HG03521 (cell line): ENCODE measurements at regions not wholly inside any gene's neighbourhood (a gene's known extent, or its start where the extent isn't known, plus 50 kb on each side); places are given as distances from the start of the nearest gene placed in this dataset.
"Not testable (repeated sequence)": the region's sequence is repeated elsewhere in the genome, so short reads cannot be mapped to it uniquely, and the experiment has no call there.

Experiments
- ATAC-seq: cut with Tn5 transposase; IDR thresholded peaks from one replicate; pipeline ENCODE4 v1.9.1; 2021; ENCODE audit warnings: mild to moderate bottlenecking, moderate library complexity; ENCODE audit not compliant: unreplicated experiment

DNA sequence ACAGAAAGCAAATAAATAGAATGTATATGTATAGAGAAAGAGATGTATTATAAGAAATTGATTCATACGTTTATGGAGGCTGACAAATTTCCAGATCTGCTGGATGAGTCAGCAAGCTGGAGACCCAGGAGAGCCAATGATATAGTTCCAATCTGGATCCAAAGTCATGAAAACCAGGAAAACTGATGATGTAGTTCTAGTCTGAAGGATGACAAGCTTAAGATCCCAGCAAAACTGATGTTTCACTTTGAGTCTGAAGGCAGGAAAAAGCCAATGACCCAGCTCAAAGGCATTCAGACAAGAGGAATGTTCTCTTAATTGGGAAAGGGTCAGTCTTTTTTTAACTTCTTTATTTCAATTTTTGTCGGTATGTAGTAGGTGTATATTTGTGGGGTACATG lies 102.6 kb downstream of the LHFPL1 start:
- no peak for ATAC-seq

DNA sequence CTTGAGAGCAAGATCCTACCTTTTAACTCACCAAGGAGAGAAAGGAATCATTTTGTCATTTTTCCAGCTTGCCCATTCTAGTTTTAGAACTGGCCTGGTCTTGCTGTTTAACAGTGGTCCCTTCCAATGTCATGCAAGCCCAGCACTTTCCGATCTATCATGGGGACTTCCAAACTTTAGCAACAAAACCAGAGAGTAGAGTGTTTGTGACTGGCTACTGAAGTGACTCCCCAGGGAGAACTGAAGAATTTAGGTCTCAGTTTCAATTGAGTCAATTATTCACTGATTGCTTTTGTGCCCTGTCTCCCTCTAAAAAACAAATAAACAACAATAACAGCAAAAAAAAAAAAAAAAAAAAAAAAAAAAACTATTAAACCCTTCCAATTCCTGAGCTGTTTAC lies 108.3 kb downstream of the LHFPL1 start:
- ATAC-seq = no peak

DNA sequence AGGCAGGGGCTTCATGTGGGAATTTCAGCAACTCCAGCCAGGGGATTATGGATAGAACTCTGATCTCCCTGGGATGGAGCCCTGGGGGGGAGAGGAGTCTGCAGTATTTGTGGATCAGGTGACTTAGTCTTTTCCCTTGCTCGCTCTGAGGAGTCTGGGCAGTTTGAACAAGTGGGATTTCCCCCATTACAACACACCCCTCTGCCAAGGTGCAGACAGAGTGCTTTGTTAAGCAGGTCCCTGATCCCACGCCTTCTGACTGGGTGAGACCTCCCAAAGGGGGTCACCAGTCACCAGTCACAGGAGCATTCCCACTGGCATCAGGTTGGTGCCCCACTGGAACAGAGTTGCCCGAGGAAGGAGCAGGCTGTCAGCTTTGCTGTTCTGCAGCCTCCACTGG lies 123.9 kb downstream of the LHFPL1 start:
- no peak for ATAC-seq

DNA sequence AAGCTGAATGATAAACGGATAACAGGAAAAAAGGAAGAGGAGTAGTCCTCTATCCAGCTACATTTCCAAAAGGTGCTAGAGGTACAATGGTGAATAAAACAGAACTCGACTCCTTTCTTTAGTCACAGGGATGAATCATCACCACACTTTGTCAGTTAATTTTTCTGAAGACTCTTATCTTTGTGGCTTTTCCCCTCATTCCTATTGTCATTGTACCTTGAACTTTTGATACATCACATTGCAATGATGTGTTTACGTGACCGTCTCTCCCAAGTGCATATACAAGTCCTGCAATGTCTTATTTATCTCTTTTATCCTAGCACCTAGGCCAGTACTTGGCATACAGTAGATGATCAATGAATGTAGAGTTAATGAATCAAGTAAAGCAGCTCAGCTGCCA lies 134.7 kb downstream of the LHFPL1 start:
- no peak for ATAC-seq

DNA sequence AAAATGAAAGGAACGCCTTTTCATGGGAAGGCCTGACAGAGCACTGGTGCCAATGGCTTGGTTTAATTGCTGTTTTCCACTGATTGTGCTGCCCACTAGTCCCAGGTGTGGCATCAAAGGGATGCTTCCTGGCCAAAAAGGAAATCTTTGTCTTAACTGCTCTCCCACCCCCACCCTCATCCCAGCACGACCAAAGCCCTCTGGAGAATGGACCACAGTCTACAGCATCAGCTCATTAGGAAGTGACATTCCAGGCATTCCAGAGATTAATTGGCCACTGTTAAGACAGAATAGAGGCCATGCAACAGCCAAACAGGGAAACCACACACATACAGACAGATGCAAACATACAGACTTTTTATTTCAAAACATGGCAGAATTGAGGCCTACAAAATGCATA lies 143.2 kb downstream of the LHFPL1 start:
- no peak for ATAC-seq

DNA sequence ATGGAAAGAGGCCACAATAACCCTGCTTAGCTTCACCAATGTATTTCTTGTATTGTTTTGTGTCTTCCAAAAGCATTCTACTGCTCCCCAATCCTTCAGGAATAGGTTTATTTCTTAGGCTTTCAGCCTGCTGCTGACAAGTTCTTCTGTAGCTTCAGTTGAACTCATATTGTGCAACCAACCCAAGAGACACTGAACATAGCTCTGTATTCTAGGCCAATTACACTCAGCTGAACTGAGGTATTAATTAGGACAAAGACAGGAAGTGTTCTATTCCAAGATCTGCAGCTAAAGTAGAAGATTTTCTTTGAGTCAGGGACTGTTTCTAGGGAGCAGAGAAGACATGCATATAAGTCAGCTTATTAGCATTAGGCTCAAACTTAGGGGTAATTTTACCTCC lies 151.8 kb downstream of the LHFPL1 start:
- ATAC-seq = no peak

DNA sequence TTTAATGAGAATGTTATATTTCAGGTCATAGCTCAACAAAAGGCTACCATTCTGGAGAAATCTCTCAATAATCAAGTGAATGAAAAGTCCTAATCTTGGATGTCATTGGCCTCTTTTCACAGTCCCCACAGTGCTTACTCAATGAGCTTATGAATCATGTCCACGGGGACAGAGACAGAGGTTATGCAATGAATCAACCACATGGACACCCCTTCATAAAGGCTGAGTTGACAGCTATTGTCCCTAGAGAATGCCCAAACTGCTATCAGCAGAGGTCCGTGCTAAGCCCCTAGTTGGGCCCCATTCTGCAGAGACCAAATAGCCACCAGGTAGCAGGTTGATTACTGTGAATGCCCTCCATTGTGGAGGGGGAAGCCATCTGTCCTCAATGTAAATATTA lies 158.1 kb downstream of the LHFPL1 start:
- ATAC-seq = no peak

DNA sequence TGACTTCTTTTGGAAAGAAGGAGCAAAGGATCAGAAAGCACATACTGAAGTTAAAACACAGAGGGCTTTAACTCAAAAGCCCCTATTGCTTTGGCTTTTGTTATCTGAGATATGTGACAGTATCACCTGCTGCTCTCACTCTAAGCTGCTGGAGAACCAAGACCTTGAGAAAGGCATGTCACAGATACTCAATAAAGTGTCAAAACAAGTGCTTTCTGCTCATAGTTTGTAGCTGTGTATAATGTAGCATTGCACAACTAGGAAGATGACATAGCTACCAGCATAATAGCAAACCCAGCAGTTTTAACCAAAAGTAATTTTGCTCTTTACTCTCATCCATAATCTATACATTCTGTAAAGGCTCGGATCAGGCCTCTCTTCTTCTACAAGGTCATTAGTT lies 159.6 kb downstream of the LHFPL1 start:
- ATAC-seq = no peak

DNA sequence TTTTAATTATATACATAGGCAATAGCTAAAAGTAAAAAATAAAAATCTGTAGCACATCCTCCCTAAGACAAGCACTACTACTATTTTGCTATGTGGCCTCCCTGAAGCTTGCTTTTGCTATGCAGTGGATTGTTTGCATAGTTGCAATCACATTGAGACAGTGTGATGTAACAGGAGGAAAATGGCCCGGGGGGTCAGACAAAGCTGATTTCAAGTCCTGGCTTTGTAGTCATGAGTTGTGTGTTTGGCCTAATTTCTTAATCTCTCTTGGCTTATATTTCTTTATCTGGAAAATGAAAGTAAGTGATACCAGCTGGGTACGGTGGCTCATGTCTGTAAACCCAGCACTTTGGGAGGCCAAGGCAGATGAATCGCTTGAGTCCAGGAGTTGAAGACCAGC lies 166.6 kb downstream of the LHFPL1 start:
- ATAC-seq = no peak

DNA sequence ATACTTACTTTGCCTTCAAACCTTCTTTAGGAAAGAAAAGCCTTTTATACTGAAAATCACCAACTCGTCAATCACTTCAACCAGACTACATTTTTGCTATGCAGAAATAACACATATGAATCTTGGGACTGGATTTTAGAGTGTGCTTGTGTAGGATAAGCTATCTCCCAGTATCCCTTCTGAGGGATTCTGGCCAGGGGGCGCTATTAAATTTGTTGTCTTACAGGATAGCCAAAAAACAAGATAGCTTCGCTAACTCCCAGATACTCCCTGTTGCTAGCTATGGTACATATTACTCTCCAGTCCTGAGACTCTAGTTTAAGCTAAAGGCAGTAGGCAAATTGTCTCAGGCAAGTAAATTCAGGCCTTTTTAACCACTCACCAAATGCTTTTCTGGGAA lies 167.2 kb downstream of the LHFPL1 start:
- no peak for ATAC-seq

DNA sequence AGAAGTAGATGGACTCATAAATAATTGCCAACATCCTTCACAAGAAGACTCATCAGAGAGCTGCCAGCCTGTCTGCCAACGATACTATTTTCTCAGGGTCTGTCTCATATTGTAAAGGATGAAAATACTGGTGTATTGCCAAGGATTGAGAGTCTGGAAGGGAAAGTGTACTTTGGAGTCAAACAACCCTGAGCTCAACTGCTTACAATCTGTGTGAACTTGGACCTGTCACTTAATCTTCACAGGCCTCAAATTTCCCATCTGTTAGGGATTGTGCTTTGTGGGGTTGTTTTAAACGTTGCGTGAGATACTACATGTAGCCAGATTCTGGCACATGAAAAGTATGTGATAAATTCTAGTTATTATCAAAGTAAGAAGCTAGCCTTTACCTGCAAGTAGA lies 169.1 kb downstream of the LHFPL1 start:
- ATAC-seq = no peak

DNA sequence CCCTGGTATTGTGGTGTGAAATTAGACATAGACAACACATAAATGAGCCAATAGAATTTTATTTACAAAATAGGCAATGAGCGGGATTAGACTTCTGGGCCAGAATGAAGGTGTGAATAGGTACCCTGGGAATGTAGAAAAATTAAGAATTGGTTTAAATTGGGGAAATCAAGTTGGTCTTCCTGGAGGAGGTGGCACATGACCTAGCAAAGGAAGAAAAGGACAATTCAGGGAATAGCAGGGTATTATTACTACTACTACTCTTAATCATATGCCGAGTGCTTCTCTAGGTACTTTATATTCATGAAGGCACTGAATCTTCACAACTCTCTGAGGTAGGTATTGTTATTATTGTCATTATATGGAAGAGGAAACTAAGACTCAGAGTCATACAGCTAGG lies 202.1 kb downstream of the LHFPL1 start:
- no peak for ATAC-seq

DNA sequence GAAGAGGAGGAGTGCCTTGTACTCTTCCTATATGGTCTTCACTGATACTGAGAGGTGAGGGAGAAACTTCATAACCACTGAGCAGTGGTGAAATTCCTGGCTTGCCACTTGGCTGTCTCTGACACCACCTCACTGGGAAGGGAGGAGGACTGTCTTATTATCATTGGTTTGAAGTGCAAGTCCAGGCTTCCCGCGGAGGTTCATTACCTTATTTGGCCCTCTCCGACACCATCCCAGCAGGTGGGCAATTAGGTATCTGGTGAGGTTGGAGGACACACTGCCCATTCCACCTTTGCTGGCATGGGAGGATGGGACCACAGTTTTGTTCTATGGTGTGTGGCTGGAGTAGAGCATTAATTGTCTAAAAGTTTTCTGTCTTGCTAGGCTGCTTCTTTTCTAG lies 206.1 kb downstream of the LHFPL1 start:
- no peak for ATAC-seq

DNA sequence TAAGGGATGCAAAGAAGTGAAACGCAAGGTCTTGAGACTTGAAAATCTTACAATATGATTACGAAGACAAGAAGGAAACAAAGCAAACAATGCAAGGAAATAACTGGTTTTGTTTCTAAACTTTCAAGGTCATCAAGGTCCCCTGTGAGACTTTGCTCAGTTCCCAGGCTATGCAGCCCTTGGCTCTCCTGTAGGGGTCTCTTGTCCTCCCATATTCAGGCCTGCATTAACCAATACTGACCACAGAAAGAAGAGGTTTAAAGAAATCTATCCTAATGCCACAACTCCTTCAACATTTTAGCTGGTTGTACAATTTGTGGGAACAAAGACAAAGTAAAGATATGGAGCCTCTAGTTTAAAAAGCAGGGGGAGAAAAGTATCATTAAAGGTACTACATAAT lies 209.2 kb downstream of the LHFPL1 start:
- no peak for ATAC-seq

DNA sequence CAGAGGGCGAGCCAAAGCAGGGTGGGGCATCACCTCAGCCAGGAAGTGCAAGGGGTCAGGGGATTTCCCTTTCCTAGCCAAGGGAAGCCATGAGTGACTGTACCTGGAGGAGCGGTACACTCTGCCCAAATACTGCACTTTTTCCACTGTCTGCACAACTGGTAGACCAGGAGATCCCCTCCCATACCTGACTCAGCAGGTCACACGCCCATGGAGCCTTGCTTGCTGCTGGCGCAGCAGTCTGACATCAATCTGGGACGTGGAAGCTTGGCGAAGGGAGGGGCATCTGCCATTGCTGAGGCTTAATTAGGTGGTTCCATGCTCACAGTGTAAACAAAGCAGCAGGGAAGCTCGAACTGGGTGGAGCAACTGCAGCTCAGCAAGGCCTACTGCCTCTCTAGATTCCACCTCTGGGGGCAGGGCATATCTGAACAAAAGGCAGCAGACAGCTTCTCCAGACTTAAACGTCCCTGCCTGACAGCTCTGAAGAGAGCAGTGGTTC lies 217.7 kb downstream of the LHFPL1 start:
- not testable (repeated sequence) for ATAC-seq

DNA sequence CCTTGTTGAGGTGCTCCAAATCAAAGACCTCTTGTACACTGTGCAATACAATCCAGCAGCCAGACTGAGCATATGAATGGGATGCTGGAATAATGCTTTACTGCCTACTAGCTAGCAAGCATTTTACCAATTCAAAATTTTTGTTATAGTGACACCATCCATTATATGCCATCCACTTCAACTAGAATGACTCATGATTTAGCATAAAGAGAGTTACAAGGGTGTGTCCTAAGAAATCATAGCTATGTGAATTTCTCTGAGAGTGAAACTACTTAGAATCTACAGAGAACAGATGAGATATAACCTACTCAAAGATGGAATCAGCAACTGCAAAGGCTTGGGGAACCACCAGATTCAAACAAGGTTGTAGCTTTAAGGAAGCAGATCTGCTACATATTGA lies 221.9 kb downstream of the LHFPL1 start:
- ATAC-seq = no peak

DNA sequence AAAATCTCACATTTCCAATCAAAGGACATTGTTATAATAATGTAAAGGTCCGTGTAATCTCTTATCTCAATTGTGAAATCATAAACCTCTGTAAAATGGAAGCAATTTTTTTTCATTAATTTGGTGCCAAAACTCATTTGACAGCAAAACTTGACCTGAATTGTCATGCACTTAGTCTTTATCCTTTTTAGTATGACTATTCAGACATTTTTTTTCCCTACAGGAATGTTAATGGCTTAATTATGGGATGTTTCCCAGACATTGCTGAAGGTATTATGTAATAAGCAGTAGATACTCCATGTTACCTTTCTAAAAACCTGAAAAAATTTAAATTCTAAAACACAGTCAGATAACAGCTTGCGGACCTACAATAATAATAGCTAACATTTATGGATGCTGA lies 228.9 kb downstream of the LHFPL1 start:
- ATAC-seq = no peak

DNA sequence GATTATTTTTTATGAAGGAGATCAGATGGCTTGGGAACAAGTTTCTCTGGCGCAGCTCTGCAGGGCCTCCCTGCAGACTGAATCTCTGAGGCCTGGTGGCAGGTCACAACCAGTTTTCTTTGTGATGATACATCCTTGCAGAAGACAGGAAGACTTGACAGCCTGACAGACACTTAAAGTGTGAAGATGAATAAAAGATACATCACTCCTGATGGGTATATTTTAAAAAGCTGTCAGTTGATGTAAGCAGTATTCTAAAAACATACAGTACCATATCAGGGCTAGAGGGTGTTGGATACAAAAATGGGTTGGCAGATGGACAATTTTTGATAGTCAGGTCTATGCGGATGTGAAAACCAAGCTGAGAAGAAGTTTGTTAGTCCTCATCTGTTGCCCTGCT lies 239.5 kb downstream of the LHFPL1 start:
- no peak for ATAC-seq

DNA sequence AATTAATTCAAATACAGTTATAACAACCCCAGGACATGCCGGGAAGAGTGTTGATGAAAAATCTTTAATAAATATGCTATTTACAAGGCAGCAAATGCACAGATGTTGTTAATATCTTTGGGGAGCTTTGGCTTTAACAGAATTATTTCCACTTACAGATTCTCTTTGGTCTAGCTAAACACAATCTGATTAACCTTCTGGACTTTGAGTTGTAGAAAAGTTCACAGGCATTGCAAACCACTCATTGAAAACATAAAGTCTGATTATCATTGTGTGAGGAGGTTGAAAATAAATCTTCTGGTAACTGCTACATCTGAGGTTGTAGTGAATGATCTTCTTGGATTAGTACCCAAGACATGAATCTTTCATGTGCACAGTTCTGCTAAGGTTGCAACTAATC lies 255.6 kb downstream of the LHFPL1 start:
- ATAC-seq = no peak

DNA sequence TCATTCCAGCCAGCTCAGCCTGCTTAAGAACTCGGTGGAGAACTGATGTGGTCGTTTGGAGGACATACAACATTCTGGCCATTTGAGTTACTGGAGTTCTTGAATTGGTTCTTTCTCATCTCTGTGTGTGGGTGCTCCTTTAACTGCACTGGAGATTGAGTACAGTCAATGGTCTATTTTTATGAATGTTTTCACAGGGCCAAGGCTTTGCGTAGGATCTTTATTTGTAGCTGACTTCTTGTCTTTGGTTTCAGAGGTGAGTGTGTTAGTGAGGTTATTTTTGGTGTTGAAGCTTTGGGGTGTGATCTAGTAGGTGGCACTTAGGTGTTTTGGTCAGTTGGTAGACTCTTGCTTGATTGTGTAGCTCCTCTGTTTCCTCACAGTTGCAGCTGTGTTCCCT lies 288.4 kb downstream of the LHFPL1 start:
- ATAC-seq = no peak

DNA sequence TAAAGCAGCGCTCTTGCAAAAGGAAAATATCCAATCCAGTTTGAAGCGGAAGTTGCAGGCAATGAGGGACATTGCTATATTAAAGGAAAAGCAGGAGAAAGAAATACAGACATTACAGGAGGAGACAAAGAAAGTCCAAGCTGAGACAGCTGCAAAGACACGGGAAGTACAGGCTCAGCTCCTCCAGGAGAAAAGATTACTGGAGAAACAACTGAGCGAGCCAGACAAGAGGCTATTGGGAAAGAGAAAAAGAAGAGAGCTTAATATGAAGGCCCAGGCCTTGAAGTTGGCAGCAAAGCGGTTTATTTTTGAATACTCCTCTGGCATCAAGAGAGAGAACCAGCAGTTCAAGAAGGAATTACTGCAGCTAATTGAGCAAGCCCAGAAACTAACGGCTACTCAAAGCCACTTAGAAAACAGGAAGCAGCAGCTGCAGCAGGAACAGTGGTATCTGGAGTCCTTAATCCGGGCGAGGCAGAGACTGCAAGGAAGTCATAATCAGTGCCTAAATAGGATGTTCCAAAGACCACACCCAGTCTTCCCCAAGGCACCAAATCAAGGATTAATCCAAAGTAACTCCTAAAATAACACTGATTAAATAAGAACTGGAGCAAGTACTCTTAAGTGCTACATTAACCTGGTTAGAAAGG lies 298.0 kb downstream of the LHFPL1 start:
- not testable (repeated sequence) for ATAC-seq

DNA sequence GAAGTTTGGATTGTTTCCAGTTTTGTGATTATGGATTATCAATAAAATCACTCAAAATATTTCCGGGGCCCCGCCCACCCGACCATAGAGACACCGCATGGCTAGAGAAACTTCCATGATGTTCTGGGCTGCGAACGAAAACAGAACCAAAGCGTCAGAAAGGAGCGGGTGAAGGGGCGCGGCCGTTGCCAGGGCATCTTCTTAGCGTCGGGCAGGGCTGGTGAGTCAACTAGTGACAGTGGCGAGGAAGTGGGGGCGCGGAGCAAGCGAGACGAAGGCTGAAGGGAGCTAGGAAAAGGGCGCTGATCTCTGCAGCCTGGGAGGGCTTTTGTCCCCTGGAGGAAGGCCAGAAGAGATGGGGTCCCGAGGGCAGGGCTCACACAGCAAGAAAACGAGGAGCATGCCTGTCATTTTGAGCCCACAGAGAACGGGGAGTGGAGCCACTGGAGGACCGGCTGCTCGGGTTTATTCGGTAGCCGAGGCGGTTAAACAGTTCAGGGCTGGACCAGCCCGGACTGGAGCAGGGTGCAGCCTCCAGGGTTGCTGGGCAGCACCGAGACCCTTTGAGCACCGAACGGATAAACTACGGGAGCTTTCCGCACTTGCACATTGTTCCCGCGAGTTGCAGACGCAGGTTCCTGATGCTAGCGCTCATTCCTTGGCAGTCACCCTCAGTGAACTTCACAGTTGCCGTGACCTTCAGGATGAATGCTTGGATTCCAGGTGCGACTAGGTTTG lies 298.1 kb upstream of the TRPC5 start:
- no peak for ATAC-seq

DNA sequence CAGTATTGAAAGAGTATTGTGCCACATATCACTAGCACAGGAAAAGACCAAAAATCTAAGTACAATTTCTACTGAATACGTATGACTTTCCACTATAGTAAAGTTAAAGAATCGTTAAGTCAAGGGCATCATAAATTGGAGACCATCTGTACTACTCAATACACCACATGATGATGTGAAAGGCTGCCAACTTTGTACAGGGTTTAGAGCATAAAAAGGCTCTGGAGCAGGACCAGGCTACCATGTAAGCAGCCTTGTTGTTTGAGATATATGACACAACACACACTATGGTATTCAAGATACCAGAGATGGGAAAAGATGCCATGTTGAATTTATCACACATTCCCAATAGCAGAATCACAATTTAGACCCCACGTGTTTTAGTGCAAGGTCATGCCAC lies 294.9 kb upstream of the TRPC5 start:
- no peak for ATAC-seq
